ENCODE measurements at regions not wholly inside any gene's neighbourhood (a gene's known extent, or its start where the extent isn't known, plus 50 kb on each side); places are given as distances from the start of the nearest gene placed in this dataset.
A peak's percentile ranks its signal among the peaks of the same experiment; 100 is the strongest.
"Not testable (repeated sequence)": the region's sequence is repeated elsewhere in the genome, so short reads cannot be mapped to it uniquely, and the experiment has no call there.

DNA sequence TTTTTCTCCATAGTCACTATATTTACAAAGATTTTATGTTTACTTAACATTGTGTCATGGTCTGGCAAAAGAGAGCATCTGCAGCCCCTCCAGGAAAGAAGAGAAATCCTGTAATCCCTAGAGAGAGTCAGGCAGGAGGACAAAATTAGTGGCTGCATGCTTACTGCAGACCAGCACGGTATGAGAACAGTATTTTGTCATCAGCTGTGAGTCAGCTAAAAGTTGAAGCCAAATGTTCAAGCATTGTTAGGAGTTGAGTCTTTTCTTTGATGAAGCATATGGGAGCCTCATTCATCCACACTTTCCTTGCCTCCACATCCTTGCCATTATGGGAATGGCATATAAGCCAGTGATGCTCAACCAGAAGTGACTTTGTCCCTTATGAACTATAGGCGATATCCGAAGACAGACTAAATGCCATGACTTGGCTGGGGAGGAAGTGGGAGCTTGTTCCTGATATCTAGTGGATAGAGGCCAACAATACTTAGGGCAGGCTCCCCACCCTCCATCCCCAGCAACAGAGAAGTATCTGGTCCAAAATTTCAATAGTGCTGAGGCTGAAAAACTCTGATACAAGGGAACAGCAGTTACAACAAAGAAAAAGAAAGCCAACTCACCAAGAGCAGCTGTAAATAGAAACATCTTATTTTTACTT is 112.0 kb upstream of the OR5AK2 start:
- no peak for DNase-seq (ENCODE audit: low read depth)

DNA sequence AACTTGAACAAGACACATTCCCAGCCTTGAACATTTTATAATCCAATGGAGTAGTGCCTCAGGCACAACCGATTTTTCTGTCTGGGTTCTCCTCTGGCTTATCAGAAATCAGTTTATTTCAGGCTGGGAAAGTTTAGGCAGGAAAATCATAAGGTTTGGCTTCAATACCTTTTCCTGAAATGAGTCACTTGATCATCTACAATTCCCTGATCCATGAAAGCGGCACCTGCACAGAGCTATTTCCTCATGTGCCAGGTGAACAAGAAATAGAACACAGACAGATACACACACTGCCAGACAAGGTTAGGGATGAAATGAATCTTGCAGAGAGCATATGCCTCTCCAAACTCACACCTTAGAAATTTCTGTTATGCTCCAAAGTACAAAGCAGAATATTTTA is 106.7 kb upstream of the OR9G4 start:
- no peak for DNase-seq (ENCODE audit: low read depth)

DNA sequence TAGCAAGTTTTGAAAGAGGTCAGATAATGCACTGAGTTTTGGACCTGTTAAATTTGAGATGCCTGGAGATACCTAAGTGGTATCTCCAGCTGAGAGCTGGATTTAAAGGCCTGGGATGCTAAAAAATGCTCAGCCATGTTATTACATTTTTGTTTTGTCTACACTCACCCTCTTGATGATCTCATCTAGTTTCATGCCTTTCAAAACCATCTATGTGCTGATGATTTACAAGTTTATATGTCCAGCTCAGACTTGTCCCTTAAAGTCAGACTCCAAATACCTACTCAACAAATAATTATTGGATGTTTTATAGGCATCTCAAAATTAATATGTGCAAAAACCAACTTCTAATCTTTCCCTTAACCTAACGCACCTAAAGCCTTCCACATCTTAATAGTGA is 103.6 kb upstream of the OR9G4 start:
- no peak for DNase-seq (ENCODE audit: low read depth)

DNA sequence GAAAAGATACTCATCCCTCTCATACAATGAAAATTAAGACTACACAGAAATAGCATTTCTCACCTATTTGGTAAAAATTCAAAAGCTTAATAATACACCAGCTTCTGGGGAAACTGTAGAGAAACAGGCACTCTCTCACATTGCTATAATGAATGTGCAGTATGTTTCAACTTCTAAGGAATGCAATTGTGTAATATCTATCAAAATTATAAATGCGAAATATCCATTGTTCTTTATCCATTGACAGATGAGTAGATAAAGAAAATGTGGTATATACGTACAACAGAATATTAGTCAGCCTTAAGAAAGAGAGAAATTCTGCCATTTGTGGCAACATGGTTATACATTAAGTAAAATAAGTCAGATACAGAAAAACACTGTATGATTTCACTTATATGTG is 101.4 kb upstream of the OR9G4 start:
- DNase-seq (ENCODE audit: low read depth), result no peak

DNA sequence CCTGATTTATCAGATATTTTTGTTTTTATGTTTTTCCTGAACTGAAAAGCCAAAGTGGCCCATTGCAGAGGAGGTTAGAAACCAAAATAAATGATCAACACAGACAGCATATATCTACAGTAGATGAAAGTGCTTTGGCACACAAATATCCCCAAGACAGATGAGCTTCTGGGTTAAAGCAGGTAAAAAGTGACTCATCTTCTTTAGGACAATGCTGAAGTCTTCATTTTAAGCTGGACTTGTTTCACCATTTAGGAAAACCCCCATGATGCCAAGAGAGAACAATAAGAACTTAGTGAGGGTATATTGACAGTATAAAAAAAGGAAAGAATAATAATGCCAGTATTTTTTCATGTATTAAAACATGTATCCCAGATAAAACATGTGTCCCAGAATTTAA is 100.8 kb upstream of the OR9G4 start:
- DNase-seq (ENCODE audit: low read depth), result no peak

DNA sequence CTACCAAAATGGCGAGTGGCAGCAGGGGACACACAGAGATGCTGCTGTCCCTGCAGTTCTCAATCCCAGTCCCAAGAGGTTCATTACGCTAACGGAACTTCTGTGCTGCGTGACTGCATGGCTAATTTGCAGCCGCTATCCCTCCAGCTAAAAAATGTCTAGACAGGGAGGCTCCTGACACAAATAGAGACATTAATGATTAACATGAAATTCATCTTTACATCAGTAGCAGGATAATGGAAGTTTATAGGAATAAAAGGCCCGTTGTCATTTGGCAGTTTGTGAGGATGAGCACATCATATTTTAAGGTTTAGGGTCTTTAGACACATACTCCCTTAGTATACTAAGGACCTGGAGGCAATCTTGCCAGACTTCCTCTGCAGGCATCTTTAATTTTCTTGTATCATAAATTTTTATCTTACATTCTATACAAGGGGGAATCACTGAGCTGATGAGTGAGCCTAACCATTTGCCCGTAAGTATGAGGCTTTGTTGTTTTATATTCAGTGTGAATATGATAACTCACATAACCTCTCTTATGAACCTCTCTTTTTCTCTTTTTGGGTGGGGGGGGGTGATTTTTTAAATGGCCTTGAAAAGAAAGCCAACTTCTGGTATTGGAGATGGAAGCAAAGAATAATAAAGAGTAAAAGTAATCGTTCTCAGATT is 99.8 kb upstream of the OR9G4 start:
- DNase-seq (ENCODE audit: low read depth), result no peak

DNA sequence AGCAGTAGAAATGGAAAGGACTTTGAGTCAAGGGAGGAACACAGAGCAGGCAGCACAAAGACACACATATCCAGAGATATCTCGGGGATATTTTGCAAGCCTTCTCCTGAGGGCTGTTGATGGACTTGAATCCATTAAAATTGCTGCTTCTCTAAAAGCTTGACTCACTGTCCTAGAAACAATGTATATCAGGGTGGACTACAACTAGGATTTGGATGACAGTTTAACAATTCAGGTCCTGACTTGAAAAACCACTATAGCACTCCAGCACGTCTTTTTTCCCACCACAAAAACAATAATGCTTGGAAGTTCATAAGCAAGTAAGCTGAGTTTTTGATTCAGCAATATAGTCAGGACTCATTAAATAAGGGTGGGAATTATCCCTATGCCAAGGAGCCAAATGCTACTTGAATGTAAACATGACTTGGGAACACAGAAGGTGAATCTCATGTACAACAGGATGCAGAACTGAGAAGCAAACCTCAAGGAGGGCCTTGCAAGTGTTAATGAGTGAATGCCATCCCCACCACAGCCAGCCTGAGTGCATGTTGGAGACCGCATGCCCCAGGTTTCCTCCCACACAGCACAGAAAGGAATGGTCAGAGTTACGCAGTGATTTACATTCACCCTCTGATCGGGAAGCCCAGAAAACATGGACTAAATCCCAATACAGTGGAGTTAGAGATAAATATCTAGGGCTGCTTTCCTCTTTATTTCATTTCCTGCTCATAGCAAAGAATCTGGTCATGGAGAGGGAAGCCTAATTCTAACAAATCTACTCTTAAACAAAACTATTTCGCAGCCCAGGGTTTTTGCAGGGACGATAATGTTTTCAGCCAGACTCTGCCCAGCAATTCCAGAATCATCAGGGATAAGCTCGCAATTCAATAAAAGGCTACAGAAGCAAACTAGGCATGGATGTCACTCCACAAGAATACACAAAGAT is 98.4 kb upstream of the OR9G4 start:
- DNase-seq (ENCODE audit: low read depth), result no peak

DNA sequence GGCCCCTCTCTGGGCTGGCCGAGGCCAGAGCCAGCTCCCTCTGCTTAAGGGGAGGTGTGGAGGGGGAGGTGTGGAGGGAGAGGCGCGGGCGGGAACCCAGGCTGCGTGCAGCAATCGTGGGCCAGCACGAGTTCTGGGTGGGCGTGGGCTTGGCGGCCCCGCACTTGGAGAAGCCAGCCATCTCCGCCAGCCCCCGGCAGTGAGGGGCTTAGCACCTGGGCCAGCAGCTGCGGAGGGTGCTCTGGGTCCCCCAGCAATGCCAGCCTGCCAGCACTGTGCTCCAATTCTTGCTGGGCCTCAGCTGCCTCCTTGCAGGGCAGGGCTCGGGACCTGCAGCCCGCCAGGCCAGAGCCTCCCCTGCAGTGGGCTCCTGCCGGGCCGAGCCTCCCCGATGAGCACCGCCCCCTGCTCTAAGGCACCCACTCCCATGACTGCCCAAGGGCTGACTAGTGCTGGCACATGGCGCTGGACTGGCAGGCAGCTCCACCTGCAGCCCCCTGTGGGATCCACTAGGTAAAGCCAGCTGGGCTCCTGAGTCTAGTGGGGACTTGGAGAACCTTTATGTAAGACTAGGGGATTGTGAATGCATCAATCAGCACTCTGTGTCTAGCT is 96.7 kb upstream of the OR9G4 start:
- no peak for DNase-seq (ENCODE audit: low read depth)

DNA sequence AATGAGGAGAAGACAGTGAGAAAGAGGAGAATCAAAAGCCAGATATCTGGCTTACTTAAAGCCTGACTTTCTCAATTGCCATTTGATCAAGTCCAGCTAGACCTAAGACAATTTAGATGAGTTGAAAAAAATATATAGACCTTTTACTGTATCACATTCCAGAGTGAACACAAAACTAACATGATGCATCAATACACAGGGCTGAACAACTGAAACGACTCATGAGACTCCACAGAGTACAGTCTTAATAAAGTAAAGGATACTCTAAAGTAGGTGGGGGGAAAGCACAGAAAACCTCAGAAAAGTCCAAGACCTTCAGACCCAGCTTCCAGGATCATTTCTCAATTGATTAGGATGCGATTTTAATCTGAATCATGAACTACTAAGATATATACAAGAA is 95.3 kb upstream of the OR9G4 start:
- DNase-seq (ENCODE audit: low read depth), result no peak

DNA sequence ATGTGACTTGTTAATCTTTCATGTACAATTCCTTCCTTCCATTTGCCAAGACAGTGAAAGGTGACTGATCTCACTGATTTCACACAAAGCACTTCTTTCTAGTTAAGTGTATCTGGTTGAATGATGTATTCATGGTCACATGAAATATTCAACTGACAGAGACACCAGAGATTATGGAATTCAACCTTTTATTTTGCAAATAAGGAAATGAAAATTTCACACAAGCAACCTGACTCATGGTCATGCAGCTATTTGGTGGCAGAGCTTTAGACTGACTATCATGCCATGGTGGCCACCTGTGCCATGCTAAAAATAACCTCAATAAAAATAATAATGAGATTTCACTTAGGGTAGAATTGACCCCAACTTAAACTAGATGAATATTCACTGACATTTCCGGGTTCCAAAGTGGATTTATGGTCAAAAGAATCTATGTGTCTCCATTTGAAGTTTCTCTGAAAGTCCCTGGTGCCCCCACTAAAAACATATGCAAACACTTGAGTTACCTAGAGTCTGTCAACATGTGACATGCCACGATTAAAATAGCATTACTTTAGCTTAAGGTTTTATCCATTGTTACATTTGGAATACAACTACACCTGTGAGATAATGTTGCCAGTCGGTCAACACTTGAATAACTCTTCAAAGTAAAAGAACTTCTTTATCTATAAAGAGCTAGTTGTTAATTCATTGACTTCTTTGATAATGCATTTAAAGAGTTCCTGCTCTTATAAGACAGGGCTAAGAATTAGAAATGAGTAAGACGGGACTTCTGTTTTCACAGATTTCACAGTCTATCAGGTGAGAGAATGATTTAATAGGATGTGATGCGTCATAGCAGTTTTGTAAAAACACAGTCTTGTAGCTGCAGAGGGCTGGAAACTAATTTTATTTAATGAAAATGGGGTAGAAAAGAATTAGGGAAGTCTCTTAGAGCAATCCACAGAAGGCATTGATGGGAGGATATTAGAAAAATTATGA is 94.6 kb upstream of the OR9G4 start:
- no peak for DNase-seq (ENCODE audit: low read depth)

DNA sequence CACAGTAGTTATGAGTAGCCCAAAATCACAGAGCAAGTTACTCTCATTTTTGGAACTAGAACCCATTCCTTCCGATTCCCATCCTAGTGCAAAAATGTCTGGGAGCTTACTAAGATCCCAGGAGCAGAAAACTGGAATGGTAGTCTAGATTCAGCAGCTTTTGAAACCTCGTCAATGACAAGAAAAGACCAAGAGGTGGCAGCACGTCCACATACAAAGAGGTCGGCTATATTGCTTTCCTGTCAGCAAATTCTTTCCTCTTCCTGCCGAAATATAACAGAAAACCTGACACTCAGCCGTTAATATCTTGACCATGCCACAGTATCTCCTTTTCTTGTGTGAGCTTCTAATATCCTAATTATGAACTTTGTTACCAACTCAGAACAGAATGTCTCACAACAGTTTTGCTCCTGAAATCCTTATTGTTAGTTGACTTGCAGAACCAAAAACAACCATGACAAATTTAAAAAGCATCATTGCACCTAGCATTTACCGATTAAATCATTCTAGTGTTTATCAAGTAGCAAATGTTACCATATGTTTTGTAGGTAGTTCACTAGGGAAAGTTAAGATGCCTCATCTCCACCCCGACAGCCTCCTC is 92.8 kb upstream of the OR9G4 start:
- peak; percentile 66 for DNase-seq (ENCODE audit: low read depth)

DNA sequence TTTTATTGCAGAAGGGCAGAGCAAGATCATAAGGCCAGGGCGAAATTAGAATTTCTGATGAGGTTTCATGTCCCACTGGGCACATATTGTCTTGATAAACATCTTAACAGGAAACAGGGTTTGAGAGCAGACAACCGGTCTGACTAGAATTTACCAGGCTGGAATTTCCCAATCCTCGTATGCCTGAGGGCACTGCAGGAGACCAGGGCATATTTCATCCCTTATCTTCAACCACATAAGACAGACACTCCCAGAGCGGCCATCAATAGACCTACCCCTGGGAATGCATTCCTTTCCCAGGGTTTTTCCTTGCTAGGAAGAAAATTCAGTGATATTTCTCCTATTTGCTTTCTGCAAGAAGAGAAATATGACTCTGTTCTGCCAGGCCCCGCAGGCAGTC is 78.9 kb upstream of the OR9G4 start:
- DNase-seq (ENCODE audit: low read depth), result not testable (repeated sequence)

DNA sequence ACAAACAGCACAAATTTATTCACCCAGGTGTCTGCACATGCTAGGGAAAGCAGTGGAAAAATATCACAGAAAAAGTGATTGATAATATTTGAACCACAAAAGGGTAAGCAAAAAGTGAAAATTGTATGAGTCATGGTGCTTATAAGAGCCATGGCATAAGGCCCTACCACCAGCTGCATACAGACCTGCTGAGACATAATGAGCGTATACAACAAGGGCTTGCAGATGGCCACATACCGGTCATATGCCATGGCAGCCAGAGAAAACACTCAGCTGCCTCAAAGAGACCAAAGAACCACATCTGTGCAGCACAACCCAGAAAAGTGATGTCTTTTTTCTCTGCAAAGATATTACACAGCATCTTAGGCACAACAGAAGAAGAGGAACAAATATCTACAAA is 71.4 kb upstream of the OR9G4 start:
- DNase-seq (ENCODE audit: low read depth), result no peak

DNA sequence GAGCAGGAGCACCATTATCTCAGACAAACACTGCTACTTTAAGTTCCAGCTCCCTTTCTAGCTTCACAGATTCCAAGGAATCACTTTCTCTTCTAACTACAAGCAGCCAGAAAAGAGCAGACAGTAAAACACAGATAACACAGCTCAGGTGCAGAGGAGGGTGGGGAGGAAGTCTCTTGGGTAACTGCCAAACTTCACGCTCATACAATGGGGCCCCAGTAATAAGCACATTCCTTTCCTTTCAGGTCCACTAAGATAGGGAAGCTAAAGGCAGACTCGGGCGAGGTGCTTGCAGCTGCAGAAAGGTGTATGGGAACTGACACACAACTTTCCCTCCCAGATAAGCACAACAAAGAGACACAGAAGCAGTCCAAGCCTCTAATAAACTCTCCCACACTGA is 69.2 kb upstream of the OR9G4 start:
- no peak for DNase-seq (ENCODE audit: low read depth)

DNA sequence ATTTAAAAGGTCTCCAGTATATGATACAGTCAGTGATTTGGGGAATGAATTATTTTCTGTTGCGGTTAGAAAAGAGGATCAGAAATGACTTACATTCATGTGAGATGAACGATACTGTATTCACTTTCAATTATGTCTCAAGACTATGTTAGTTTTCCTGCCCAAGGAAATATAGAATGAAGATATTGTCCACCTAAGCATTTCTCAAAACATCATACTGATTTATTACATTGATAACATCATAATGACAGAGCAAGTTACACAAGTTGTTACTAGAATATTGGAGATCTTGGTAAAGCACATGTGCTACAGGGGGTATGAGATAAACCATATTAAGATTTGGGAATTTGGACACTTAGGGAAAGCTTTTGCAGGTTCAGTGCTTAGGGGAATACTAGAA is 67.8 kb upstream of the OR9G4 start:
- no peak for DNase-seq (ENCODE audit: low read depth)

DNA sequence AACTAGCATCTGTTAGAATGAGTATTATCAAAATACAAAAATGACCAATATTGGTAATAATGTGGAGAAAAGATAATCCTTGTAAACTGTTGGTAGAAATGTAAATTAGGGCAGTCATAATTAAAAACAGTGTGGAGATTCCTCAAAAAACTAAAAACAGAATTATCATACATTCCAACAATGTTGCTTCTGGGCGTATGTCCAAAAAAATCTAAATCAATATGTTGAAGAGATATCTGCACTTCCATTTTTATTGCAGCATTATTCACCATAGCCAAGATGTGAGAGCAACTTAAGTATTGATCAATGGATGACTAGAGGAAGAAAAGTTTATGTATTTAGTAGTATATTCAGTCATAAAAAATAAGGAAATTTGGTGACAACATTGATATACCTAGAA is 59.8 kb upstream of the OR9G4 start:
- no peak for DNase-seq (ENCODE audit: low read depth)

DNA sequence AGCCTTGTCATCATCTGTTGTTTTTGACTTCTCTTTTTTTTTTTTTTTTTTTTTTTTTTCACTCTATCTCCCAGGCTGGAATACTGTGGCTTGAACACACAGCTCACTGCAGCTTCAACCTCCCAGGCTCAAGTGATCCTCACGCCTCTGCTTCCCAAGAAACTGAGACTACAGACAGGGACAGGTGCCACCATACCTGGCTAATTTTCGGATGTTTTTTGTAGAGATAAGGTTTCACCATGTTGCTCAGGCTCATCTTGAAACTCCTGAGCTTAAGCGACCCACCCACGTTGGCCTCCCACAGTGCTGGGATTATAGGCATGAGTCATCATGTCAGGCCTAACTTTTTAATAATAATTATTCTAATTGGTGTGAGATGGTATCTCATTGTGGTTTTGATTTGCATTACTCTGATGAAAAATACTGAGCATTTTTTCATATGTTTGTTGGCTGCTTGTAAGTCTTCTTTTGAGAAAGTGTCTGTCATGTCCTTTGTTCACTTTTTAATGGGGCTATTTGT is 51.3 kb upstream of the OR9G4 start:
- no peak for DNase-seq (ENCODE audit: low read depth)
